ENCODE measurements at regions not wholly inside any gene's neighbourhood (a gene's known extent, or its start where the extent isn't known, plus 50 kb on each side); places are given as distances from the start of the nearest gene placed in this dataset.

DNA sequence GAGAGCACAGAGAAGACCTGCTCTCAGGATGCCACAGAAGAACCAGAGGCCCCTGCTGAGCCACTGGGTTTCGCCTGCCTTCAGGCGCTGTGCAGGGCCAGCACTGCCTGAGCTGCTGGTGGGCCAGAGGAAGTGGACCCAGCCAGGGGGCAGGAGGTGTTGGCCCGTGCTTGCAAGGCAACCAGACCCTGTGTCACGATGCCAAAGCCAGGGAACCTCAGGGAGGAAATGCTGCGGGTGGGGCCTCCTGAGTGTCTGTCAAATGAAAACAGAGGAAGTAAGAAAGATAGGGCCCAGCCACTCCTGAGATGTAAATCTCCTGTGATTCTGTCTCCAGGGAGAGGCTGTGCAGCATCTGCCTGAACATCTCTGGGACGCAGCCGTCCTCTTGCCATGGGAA lies 58.1 kb upstream of the ADORA2B start:
- Histone ChIP-seq H2BK5ac (ENCODE audit: low read depth, low read length, poor library complexity, severe bottlenecking) (no peak overlapping the region), H3K14ac (ENCODE audit: low read length in 2 of 2) (no peak overlapping the region), H3K9me3 (ENCODE audit: control insufficient read depth, low read length) (no peaks in the 10 kb centered on the region), H3K36me3 (ENCODE audit: control insufficient read depth in 1 of 2, insufficient read depth in 2 of 2, low read depth in 1 of 2, low read length in 2 of 2) (no peaks in the 10 kb centered on the region), H3K27ac (ENCODE audit: low read length, poor library complexity, severe bottlenecking) (no peak overlapping the region), H2BK15ac (ENCODE audit: low read depth, poor library complexity, severe bottlenecking) (no peak overlapping the region), H4K8ac (ENCODE audit: low read length) (no peak overlapping the region), H3K4me3 (ENCODE audit: insufficient read depth in 1 of 2, low read depth in 1 of 2, low read length in 2 of 2) (no peak overlapping the region), H3K4ac (ENCODE audit: low read depth in 1 of 2, low read length in 2 of 2) (no peak overlapping the region), H3K9ac (ENCODE audit: low read length) (no peak overlapping the region), H3K4me1 (ENCODE audit: control insufficient read depth, insufficient read depth, low read depth, low read length) (no peaks in the 10 kb centered on the region), H3K79me1 (replicated peaks; ENCODE audit: low read length, poor library complexity, severe bottlenecking) (no peaks in the 10 kb centered on the region), H4K91ac (ENCODE audit: low read length) (no peak overlapping the region), H3K27me3 (ENCODE audit: control insufficient read depth in 1 of 2, insufficient read depth in 1 of 2, low read length in 2 of 2) (no peaks in the 10 kb centered on the region), H2AFZ (ENCODE audit: low read depth, low read length) (no peak overlapping the region), H3K23ac (ENCODE audit: low read length in 2 of 2) (no peak overlapping the region), H2BK120ac (ENCODE audit: low read depth, low read length) (no peak overlapping the region), H2BK12ac (ENCODE audit: low read length in 2 of 2) (no peak overlapping the region), H2AK5ac (ENCODE audit: low read length, severe bottlenecking) (no peak overlapping the region), H3K4me2 (ENCODE audit: low read length, poor library complexity, severe bottlenecking) (no peak overlapping the region), H3K18ac (ENCODE audit: low read depth in 1 of 2, low read length in 2 of 2) (no peak overlapping the region)
- WGBS = 39% methylated on average over 7 of the region's 7 CpGs
- DNase-seq = no peak

DNA sequence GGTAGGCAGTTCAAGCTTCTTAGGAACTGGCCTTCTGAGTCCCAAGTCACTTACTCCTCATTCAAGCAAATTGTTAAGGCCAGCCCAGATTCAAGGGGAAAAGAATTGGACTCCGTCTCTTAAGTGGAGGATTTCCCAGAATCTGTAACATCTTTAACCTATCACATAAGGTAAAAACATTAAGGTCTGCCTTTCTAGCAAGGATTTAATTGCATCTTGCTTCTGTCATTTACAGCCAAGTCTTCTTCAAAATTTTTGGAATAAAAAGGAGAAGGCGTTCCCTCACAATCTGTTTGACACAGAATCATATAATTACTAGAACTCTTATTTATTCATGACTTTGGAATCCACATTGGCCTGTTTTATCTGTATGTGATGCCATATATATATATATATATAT lies 56.5 kb upstream of the ADORA2B start:
- no peaks in the 10 kb centered on the region for H3K9me3 ChIP-seq (ENCODE audit: control insufficient read depth, low read length)
- no peak overlapping the region for H2BK15ac ChIP-seq (ENCODE audit: low read depth, poor library complexity, severe bottlenecking)
- no peak overlapping the region for H3K9ac ChIP-seq (ENCODE audit: low read length)
- H4K8ac ChIP-seq (ENCODE audit: low read length) = no peak overlapping the region
- H2AK5ac ChIP-seq (ENCODE audit: low read length, severe bottlenecking) = no peak overlapping the region
- no peak overlapping the region for H2BK120ac ChIP-seq (ENCODE audit: low read depth, low read length)
- no peak overlapping the region for H2BK12ac ChIP-seq (ENCODE audit: low read length in 2 of 2)
- no peak overlapping the region for H3K23ac ChIP-seq (ENCODE audit: low read length in 2 of 2)
- no peak overlapping the region for H2AFZ ChIP-seq (ENCODE audit: low read depth, low read length)
- H3K4me2 ChIP-seq (ENCODE audit: low read length, poor library complexity, severe bottlenecking) = no peak overlapping the region
- no peak overlapping the region for H3K4me3 ChIP-seq (ENCODE audit: insufficient read depth in 1 of 2, low read depth in 1 of 2, low read length in 2 of 2)
- H2BK5ac ChIP-seq (ENCODE audit: low read depth, low read length, poor library complexity, severe bottlenecking) = no peak overlapping the region
- DNase-seq = no peak
- H3K27ac ChIP-seq (ENCODE audit: low read length, poor library complexity, severe bottlenecking) = no peak overlapping the region
- peaks cover 1% of the 10 kb centered on the region for H3K4me1 ChIP-seq (ENCODE audit: control insufficient read depth, insufficient read depth, low read depth, low read length)
- H3K36me3 ChIP-seq (ENCODE audit: control insufficient read depth in 1 of 2, insufficient read depth in 2 of 2, low read depth in 1 of 2, low read length in 2 of 2) = no peaks in the 10 kb centered on the region
- no peak overlapping the region for H3K4ac ChIP-seq (ENCODE audit: low read depth in 1 of 2, low read length in 2 of 2)
- no peaks in the 10 kb centered on the region for H3K27me3 ChIP-seq (ENCODE audit: control insufficient read depth in 1 of 2, insufficient read depth in 1 of 2, low read length in 2 of 2)
- WGBS = 100% methylated on average over 1 of the region's 2 CpGs
- H3K14ac ChIP-seq (ENCODE audit: low read length in 2 of 2) = no peak overlapping the region
- no peak overlapping the region for H4K91ac ChIP-seq (ENCODE audit: low read length)
- H3K79me1 ChIP-seq (replicated peaks; ENCODE audit: low read length, poor library complexity, severe bottlenecking) = no peaks in the 10 kb centered on the region
- H3K18ac ChIP-seq (ENCODE audit: low read depth in 1 of 2, low read length in 2 of 2) = no peak overlapping the region

DNA sequence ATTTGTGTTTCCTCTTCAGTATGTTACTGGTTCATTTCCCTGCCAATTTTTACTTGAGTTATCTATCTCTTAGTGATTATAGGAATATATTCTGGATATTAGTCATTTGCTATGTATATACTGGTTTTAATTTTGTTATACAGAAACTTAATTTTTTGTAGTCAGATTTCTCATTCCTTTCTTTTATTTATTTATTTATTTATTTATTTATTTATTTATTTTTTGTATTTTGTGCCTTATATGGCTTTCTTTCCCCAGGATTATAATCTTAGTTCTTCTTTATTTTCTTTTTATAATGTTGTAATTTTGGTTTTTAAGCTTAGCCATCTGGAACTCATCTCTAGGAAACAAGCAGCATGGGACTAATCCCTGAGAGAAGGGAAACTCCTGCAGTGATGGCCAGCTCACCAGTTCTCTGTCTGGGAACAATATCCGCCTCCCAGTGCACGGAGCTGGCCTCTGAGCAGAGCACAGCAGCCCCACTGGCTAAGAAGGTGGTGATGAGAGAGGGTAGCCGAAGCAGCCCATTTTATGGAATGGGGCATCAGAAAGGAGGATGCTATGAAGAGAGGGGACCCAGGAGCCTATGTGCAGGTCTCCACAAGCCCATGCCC lies 54.5 kb upstream of the ADORA2B start:
- H3K9ac ChIP-seq (ENCODE audit: low read length) = no peak overlapping the region
- H3K36me3 ChIP-seq (ENCODE audit: control insufficient read depth in 1 of 2, insufficient read depth in 2 of 2, low read depth in 1 of 2, low read length in 2 of 2) = no peaks in the 10 kb centered on the region
- H3K4ac ChIP-seq (ENCODE audit: low read depth in 1 of 2, low read length in 2 of 2) = no peak overlapping the region
- no peak overlapping the region for H3K4me2 ChIP-seq (ENCODE audit: low read length, poor library complexity, severe bottlenecking)
- H2BK5ac ChIP-seq (ENCODE audit: low read depth, low read length, poor library complexity, severe bottlenecking) = no peak overlapping the region
- H2BK120ac ChIP-seq (ENCODE audit: low read depth, low read length) = no peak overlapping the region
- no peak overlapping the region for H2AFZ ChIP-seq (ENCODE audit: low read depth, low read length)
- DNase-seq = peak; percentile 37
- H4K91ac ChIP-seq (ENCODE audit: low read length) = no peak overlapping the region
- H2AK5ac ChIP-seq (ENCODE audit: low read length, severe bottlenecking) = no peak overlapping the region
- H3K4me3 ChIP-seq (ENCODE audit: insufficient read depth in 1 of 2, low read depth in 1 of 2, low read length in 2 of 2) = no peak overlapping the region
- H3K18ac ChIP-seq (ENCODE audit: low read depth in 1 of 2, low read length in 2 of 2) = peak overlapping the region in 1 of 2 experiments; percentile 34
- H3K27ac ChIP-seq (ENCODE audit: low read length, poor library complexity, severe bottlenecking) = no peak overlapping the region
- no peak overlapping the region for H2BK12ac ChIP-seq (ENCODE audit: low read length in 2 of 2)
- H4K8ac ChIP-seq (ENCODE audit: low read length) = no peak overlapping the region
- H3K14ac ChIP-seq (ENCODE audit: low read length in 2 of 2) = peak overlapping the region in 1 of 2 experiments; percentile 3
- peaks cover 1% of the 10 kb centered on the region for H3K4me1 ChIP-seq (ENCODE audit: control insufficient read depth, insufficient read depth, low read depth, low read length)
- no peaks in the 10 kb centered on the region for H3K9me3 ChIP-seq (ENCODE audit: control insufficient read depth, low read length)
- H3K79me1 ChIP-seq (replicated peaks; ENCODE audit: low read length, poor library complexity, severe bottlenecking) = no peaks in the 10 kb centered on the region
- H3K27me3 ChIP-seq (ENCODE audit: control insufficient read depth in 1 of 2, insufficient read depth in 1 of 2, low read length in 2 of 2) = no peaks in the 10 kb centered on the region
- H2BK15ac ChIP-seq (ENCODE audit: low read depth, poor library complexity, severe bottlenecking) = no peak overlapping the region
- 79% methylated on average over 3 of the region's 3 CpGs for WGBS
- H3K23ac ChIP-seq (ENCODE audit: low read length in 2 of 2) = no peak overlapping the region

DNA sequence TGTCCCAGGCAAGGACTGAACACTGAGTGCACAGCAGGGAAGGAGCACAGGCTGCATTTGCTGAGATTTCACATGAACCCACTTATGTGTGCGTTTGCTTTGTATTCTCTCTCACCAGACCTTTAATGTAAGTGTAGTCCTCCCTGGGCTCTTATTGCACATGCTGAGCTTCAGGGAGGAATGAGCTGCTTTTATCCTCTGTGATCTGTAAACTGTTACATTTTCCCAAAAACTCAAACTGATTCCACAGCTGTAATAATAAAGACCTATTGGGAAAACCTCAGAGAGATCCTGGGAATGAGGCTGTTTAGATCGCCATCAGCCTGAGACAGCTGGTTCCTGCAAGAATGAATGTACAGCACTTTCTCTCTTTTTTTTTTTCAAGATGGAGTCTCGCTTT lies 53.6 kb upstream of the ADORA2B start:
- Histone ChIP-seq H3K18ac (ENCODE audit: low read depth in 1 of 2, low read length in 2 of 2) (no peak overlapping the region), H2BK5ac (ENCODE audit: low read depth, low read length, poor library complexity, severe bottlenecking) (no peak overlapping the region), H3K23ac (ENCODE audit: low read length in 2 of 2) (no peak overlapping the region), H3K27ac (ENCODE audit: low read length, poor library complexity, severe bottlenecking) (no peak overlapping the region), H3K4me1 (ENCODE audit: control insufficient read depth, insufficient read depth, low read depth, low read length) (peaks cover 1% of the 10 kb centered on the region), H3K4ac (ENCODE audit: low read depth in 1 of 2, low read length in 2 of 2) (no peak overlapping the region), H3K4me3 (ENCODE audit: insufficient read depth in 1 of 2, low read depth in 1 of 2, low read length in 2 of 2) (no peak overlapping the region), H2BK120ac (ENCODE audit: low read depth, low read length) (no peak overlapping the region), H2AFZ (ENCODE audit: low read depth, low read length) (no peak overlapping the region), H3K9me3 (ENCODE audit: control insufficient read depth, low read length) (no peaks in the 10 kb centered on the region), H2BK15ac (ENCODE audit: low read depth, poor library complexity, severe bottlenecking) (no peak overlapping the region), H3K27me3 (ENCODE audit: control insufficient read depth in 1 of 2, insufficient read depth in 1 of 2, low read length in 2 of 2) (no peaks in the 10 kb centered on the region), H4K91ac (ENCODE audit: low read length) (no peak overlapping the region), H2AK5ac (ENCODE audit: low read length, severe bottlenecking) (no peak overlapping the region), H3K9ac (ENCODE audit: low read length) (no peak overlapping the region), H3K14ac (ENCODE audit: low read length in 2 of 2) (no peak overlapping the region), H3K36me3 (ENCODE audit: control insufficient read depth in 1 of 2, insufficient read depth in 2 of 2, low read depth in 1 of 2, low read length in 2 of 2) (no peaks in the 10 kb centered on the region), H3K79me1 (replicated peaks; ENCODE audit: low read length, poor library complexity, severe bottlenecking) (no peaks in the 10 kb centered on the region), H4K8ac (ENCODE audit: low read length) (no peak overlapping the region), H3K4me2 (ENCODE audit: low read length, poor library complexity, severe bottlenecking) (no peak overlapping the region), H2BK12ac (ENCODE audit: low read length in 2 of 2) (no peak overlapping the region)
- WGBS = 85% methylated on average over 3 of the region's 3 CpGs
- DNase-seq = peak; percentile 29

All from mesenchymal stem cell (in vitro differentiated cells and primary cell).